HEK293 (cell line): ENCODE measurements at regions not wholly inside any gene's neighbourhood (a gene's known extent, or its start where the extent isn't known, plus 50 kb on each side); places are given as distances from the start of the nearest gene placed in this dataset.

Source experiments
- CTCF ChIA-PET: fragments of 350-600 bp; formaldehyde crosslinking; extraction: SDS; loops from one replicate; lab custom pipeline; 2021; ENCODE audit warnings: antibody characterized with exemption; lab: Yijun Ruan, JAX
- POLR2A ChIA-PET: fragments of 300-600 bp; formaldehyde crosslinking; extraction: SDS; loops from one replicate; lab custom pipeline; 2020; ENCODE audit warnings: antibody characterized with exemption, inconsistent platforms; lab: Yijun Ruan, JAX
- H3K27ac ChIP-seq: fragments of 200-500 bp; sonication (Bioruptor generic); 2 replicates; pipeline ENCODE4 v1.5.1; 2014; ENCODE audit warnings: low read depth, low read length, control low read depth, inconsistent platforms; ENCODE audit errors: extremely low read depth
- H3K36me3 ChIP-seq, 2 experiments: fragments of 200-500 bp in 1 of 2; sonication (Bioruptor generic) in 1 of 2; 1 replicate in 1 of 2; 2 replicates in 1 of 2; pipeline ENCODE4 v1.5.1; 2014 to 2017; ENCODE audit warnings: inconsistent platforms in 2 of 2, low read length in 2 of 2; ENCODE audit not compliant: control insufficient read depth in 2 of 2, insufficient read depth in 1 of 2
- H3K4me1 ChIP-seq: fragments of 200-500 bp; sonication (Bioruptor generic); 2 replicates; pipeline ENCODE4 v1.5.1; 2014; ENCODE audit warnings: mild to moderate bottlenecking, low read length, inconsistent platforms; ENCODE audit not compliant: control insufficient read depth, insufficient read depth
- H3K4me3 ChIP-seq: 2 replicates; pipeline ENCODE4 v1.5.1; 2011; ENCODE audit warnings: low read depth, mild to moderate bottlenecking, control low read depth, low read length, moderate library complexity
- H3K9me3 ChIP-seq: fragments of 200-500 bp; sonication (Bioruptor generic); 2 replicates; pipeline ENCODE4 v1.5.1; 2014; ENCODE audit warnings: low read depth, low read length, inconsistent platforms; ENCODE audit not compliant: control insufficient read depth, insufficient read depth
- GLIS1 ChIP-seq: fragments of 450-650 bp; formaldehyde crosslinking; IDR thresholded peaks from 2 replicates; pipeline ENCODE4 v1.5.1; 2016; ENCODE audit warnings: missing biosample characterization, missing genetic modification characterization
- HOXC10 ChIP-seq: sonication (generic); formaldehyde crosslinking; IDR thresholded peaks from 2 replicates; pipeline ENCODE4 v1.8.1; 2023; ENCODE audit warnings: mild to moderate bottlenecking, missing genetic modification reagents
- IKZF3 ChIP-seq: fragments of 450-650 bp; IDR thresholded peaks from 2 replicates; pipeline ENCODE4 v1.5.0; 2018; ENCODE audit warnings: missing biosample characterization, mild to moderate bottlenecking, missing genetic modification characterization, moderate library complexity
- MEIS1 ChIP-seq: sonication (generic); formaldehyde crosslinking; IDR thresholded peaks from 2 replicates; pipeline ENCODE4 v1.8.1; 2022; ENCODE audit warnings: missing genetic modification reagents, mild to moderate bottlenecking, borderline replicate concordance
- SCRT1 ChIP-seq: fragments of 450-650 bp; formaldehyde crosslinking; IDR thresholded peaks from 2 replicates; pipeline ENCODE4 v1.5.1; 2016; ENCODE audit warnings: missing biosample characterization, missing genetic modification characterization, borderline replicate concordance
- TSHZ1 ChIP-seq: fragments of 450-650 bp; formaldehyde crosslinking; IDR thresholded peaks from 2 replicates; pipeline ENCODE4 v1.5.1; 2016; ENCODE audit warnings: missing biosample characterization, missing genetic modification characterization, borderline replicate concordance
- ZBTB26 ChIP-seq: fragments of 450-650 bp; formaldehyde crosslinking; optimal IDR thresholded peaks from 2 replicates; pipeline ENCODE3; 2016; ENCODE audit warnings: missing biosample characterization, mild to moderate bottlenecking, missing genetic modification characterization
- ZBTB44 ChIP-seq: fragments of 450-650 bp; IDR thresholded peaks from 2 replicates; pipeline ENCODE4 v1.5.1; 2018; ENCODE audit warnings: missing biosample characterization, mild to moderate bottlenecking, missing genetic modification characterization
- ZBTB7A ChIP-seq: fragments of 450-650 bp; formaldehyde crosslinking; IDR thresholded peaks from 2 replicates; pipeline ENCODE4 v1.5.1; 2016; ENCODE audit warnings: low read depth, missing biosample characterization, missing genetic modification characterization
- ZBTB8A ChIP-seq: fragments of 450-650 bp; formaldehyde crosslinking; IDR thresholded peaks from 2 replicates; pipeline ENCODE4 v1.5.1; 2016; ENCODE audit warnings: missing biosample characterization, missing genetic modification characterization
- ZNF132 ChIP-seq: fragments of 450-650 bp; formaldehyde crosslinking; IDR thresholded peaks from 2 replicates; pipeline ENCODE4 v1.5.1; 2017; ENCODE audit warnings: missing biosample characterization, missing genetic modification characterization, borderline replicate concordance
- ZNF214 ChIP-seq: fragments of 450-650 bp; formaldehyde crosslinking; IDR thresholded peaks from 2 replicates; pipeline ENCODE4 v1.5.1; 2017; ENCODE audit warnings: missing biosample characterization, mild to moderate bottlenecking, missing genetic modification characterization, borderline replicate concordance
- ZNF221 ChIP-seq: fragments of 450-650 bp; formaldehyde crosslinking; IDR thresholded peaks from 2 replicates; pipeline ENCODE4 v1.5.1; 2017; ENCODE audit warnings: missing biosample characterization, missing genetic modification characterization, borderline replicate concordance
- ZNF24 ChIP-seq: fragments of 450-650 bp; formaldehyde crosslinking; IDR thresholded peaks from 2 replicates; pipeline ENCODE4 v1.5.1; 2016; ENCODE audit warnings: missing biosample characterization, missing genetic modification characterization
- ZNF266 ChIP-seq: fragments of 450-650 bp; formaldehyde crosslinking; IDR thresholded peaks from 2 replicates; pipeline ENCODE4 v1.5.1; 2016; ENCODE audit warnings: missing biosample characterization, missing genetic modification characterization, low read depth
- ZNF292 ChIP-seq: fragments of 450-650 bp; formaldehyde crosslinking; IDR thresholded peaks from 2 replicates; pipeline ENCODE4 v1.5.1; 2016; ENCODE audit warnings: low read depth, missing biosample characterization, missing genetic modification characterization, borderline replicate concordance
- ZNF404 ChIP-seq: fragments of 450-650 bp; formaldehyde crosslinking; IDR thresholded peaks from 2 replicates; pipeline ENCODE4 v1.5.1; 2017; ENCODE audit warnings: missing biosample characterization, missing genetic modification characterization
- ZNF501 ChIP-seq: fragments of 450-650 bp; formaldehyde crosslinking; IDR thresholded peaks from 2 replicates; pipeline ENCODE4 v1.5.1; 2016; ENCODE audit warnings: missing biosample characterization, missing genetic modification characterization
- ZNF555 ChIP-seq: fragments of 450-650 bp; formaldehyde crosslinking; conservative IDR thresholded peaks from 2 replicates; pipeline ENCODE4 v1.5.1; 2017; ENCODE audit warnings: missing biosample characterization, mild to moderate bottlenecking, missing genetic modification characterization, inconsistent platforms
- ZNF600 ChIP-seq: fragments of 450-650 bp; formaldehyde crosslinking; IDR thresholded peaks from 2 replicates; pipeline ENCODE4 v1.5.1; 2016; ENCODE audit warnings: missing biosample characterization, missing genetic modification characterization
- ZNF610 ChIP-seq: fragments of 450-650 bp; formaldehyde crosslinking; IDR thresholded peaks from 2 replicates; pipeline ENCODE4 v1.5.1; 2016; ENCODE audit warnings: missing biosample characterization, missing genetic modification characterization, borderline replicate concordance
- ZNF704 ChIP-seq: fragments of 450-650 bp; formaldehyde crosslinking; IDR thresholded peaks from 2 replicates; pipeline ENCODE4 v1.5.1; 2016; ENCODE audit warnings: missing biosample characterization, missing genetic modification characterization
- ZNF777 ChIP-seq: fragments of 450-650 bp; formaldehyde crosslinking; IDR thresholded peaks from 2 replicates; pipeline ENCODE4 v1.5.1; 2017; ENCODE audit warnings: missing biosample characterization, missing genetic modification characterization, borderline replicate concordance
- ZNF830 ChIP-seq: fragments of 450-650 bp; IDR thresholded peaks from 2 replicates; pipeline ENCODE4 v1.5.0; 2018; ENCODE audit warnings: missing biosample characterization, missing genetic modification characterization, low read depth, mild to moderate bottlenecking, moderate library complexity

GRCh38 chr7:84912537-84912936 is 274.3 kb downstream of the SEMA3D start:
- H3K4me1 ChIP-seq = no peaks in the 10 kb centered on the region
- TF ChIP-seq ZNF501 (tag by site-specific recombination) = no peak
- no peak for TF ChIP-seq ZNF600 (tag by site-specific recombination)
- no peak for TF ChIP-seq ZBTB7A
- no peak for TF ChIP-seq GLIS1 (tag by site-specific recombination)
- no peak for TF ChIP-seq ZNF777 (tag by site-specific recombination)
- TF ChIP-seq ZNF214 = no peak
- no peak for TF ChIP-seq ZNF24 (tag by site-specific recombination)
- TF ChIP-seq, all 188 proteins: peak for 0
- no peaks in the 10 kb centered on the region for H3K36me3 ChIP-seq
- no peak overlapping the region for H3K4me3 ChIP-seq
- POLR2A ChIA-PET = no interaction called here
- no peak overlapping the region for H3K27ac ChIP-seq
- H3K9me3 ChIP-seq = no peaks in the 10 kb centered on the region
- CTCF ChIA-PET = no interaction called here

- TF ChIP-seq ZBTB26 (no peak), ZNF221 (tag by site-specific recombination) (no peak), ZNF132 (tag by site-specific recombination) (no peak), MEIS1 (no peak), HOXC10 (CRISPR knock-in tag) (no peak), SCRT1 (no peak), IKZF3 (tag by site-specific recombination) (no peak), ZNF214 (no peak), ZBTB8A (tag by site-specific recombination) (no peak), ZNF610 (tag by site-specific recombination) (no peak)
- no peak overlapping the region for H3K4me3 ChIP-seq
- H3K36me3 ChIP-seq = no peaks in the 10 kb centered on the region
- no peaks in the 10 kb centered on the region for H3K4me1 ChIP-seq
- ChIA-PET POLR2A (no interaction called here), CTCF (no interaction called here)
- H3K27ac ChIP-seq = no peak overlapping the region
- no peaks in the 10 kb centered on the region for H3K9me3 ChIP-seq
These were observed 274.8 kb downstream of the SEMA3D start for GRCh38 chr7:84912018-84912417.

GRCh38 chr7:84911077-84911476 is 275.8 kb downstream of the SEMA3D start:
- Histone ChIP-seq H3K9me3 (no peaks in the 10 kb centered on the region), H3K36me3 (no peaks in the 10 kb centered on the region), H3K4me3 (no peak overlapping the region), H3K27ac (no peak overlapping the region), H3K4me1 (no peaks in the 10 kb centered on the region)
- ChIA-PET CTCF (interaction anchor here (0.7 kb wide), 1 partner anchor 29 kb away, joined by 3 read pairs; no protein-coding TSS in a partner anchor), POLR2A (no interaction called here)
- no peak for TF ChIP-seq ZNF704
- TF ChIP-seq ZNF292 (tag by site-specific recombination) = no peak
- TF ChIP-seq ZNF266 (tag by site-specific recombination) = no peak
- no peak for TF ChIP-seq MEIS1
- TF ChIP-seq ZNF24 (tag by site-specific recombination) = no peak
- TF ChIP-seq ZBTB44 (tag by site-specific recombination) = no peak
- no peak for TF ChIP-seq ZNF404 (tag by site-specific recombination)
- TF ChIP-seq ZNF555 = no peak
- no peak for TF ChIP-seq TSHZ1 (tag by site-specific recombination)
- no peak for TF ChIP-seq ZNF830
